H54 (cell line): ENCODE measurements at regions not wholly inside any gene's neighbourhood (a gene's known extent, or its start where the extent isn't known, plus 50 kb on each side); places are given as distances from the start of the nearest gene placed in this dataset.

Source experiments
- DNase-seq: peaks from one replicate; pipeline ENCODE4 v3.0.0; 2011; ENCODE audit warnings: low spot score, mixed read lengths; ENCODE audit not compliant: insufficient read length
- FAIRE-seq: peaks from 3 replicates; lab custom pipeline; 2011; peaks lifted over from hg19 to GRCh38; lab: Jason Lieb, UNC
- POLR2A ChIP-seq: IDR thresholded peaks from 2 replicates; pipeline ENCODE4 v1.6.1; 2011; ENCODE audit warnings: low read depth, mild to moderate bottlenecking, low read length

DNA sequence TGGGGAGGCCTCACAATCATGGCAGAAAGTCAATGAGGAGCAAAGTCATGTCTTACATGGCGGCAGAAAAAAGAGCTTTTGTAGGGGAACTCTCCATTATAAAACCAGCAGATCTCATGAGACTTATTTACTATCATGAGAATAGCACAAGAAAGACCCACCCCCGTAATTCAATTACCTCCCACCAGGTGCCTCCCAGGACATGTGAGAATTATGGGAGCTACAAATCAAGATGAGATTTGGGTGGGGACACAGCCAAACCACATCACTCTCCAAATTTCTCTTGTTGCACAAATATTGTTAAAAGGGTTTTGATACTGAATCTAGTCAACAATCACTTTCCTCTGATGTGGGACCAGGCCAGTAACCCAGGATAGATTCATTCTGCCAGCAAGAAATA is 1176.1 kb downstream of the CDH9 start:
- no peak for DNase-seq
- TF ChIP-seq POLR2A, result no peak
- no peak for FAIRE-seq

DNA sequence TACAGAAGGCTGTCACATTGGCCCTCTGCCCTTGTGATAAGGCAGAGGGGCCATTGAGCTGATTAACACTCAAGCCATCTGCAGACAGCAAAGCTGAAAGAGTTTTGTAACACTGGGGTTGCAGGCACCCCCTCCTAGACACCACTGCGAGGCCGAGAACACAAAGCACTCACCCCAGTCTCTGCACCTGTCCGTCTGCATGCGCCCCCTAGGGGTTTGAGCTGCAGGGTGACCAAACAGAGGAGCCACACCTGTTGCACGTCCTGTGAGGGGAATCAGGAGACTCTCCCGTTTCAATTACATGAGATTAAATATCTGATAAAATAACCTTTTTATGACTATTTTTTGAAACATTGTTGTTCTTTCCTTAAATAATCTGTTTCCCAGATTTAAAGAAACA is 1180.4 kb downstream of the CDH9 start:
- TF ChIP-seq POLR2A, result no peak
- DNase-seq (no peak), FAIRE-seq (no peak)

DNA sequence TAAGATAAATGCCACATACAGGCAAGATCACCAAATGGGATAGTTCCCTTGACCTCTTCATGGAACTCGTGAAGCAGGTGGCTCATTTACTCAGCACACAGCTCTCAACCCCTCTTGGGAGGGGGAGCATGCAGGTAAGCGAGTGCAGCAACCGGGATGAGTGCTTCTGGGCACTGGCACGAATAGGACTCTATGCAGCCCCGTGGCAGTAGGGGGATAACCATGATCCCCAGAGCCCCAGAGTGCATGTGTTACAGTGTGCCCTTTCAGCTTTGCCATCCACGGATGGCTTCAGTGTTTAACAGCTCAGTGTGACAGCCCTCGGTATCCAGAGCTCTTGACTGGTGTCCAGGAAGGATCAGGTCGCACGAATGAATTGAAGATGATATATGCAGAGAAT is 1187.1 kb downstream of the CDH9 start:
- FAIRE-seq (no peak), DNase-seq (no peak)
- no peak for TF ChIP-seq POLR2A

DNA sequence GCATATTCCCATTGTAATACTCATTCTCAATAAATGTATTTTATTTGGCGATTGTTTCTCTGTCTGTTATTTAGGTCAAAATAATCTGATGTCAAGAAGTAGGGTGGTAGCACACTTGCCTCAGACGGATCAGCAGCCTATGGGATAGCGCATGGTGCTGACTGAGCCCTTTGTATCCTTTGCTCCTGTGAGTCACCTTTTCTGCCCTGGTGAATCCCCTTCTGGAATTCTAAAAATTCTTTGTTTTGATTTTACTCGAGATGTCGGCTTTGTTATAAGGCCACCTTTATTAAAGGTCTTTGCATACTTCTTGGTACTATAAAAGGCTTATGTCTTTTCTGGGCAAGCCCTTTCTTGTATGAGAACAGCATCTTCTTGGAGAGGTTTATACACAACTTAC is 1187.8 kb downstream of the CDH9 start:
- FAIRE-seq, result no peak
- TF ChIP-seq POLR2A, result no peak
- DNase-seq, result peak; percentile 6

DNA sequence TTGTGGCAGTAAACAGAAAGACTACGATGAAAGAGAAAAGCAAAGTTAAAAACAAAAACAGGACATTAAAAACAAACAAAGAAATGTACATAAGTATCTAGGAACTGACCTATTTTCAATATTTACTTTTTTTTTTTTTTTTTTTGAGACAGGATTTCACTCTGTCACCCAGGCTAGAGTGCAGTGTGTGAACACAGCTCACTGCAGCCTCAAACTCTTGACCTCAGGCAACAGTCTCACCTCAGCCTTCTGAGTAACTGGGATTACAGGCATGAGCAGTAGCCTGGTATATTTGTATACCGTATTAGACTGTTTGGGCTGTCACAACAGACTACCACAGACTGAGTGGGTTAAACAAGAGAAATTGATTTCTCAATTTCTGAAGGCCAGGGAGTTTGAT is 1189.1 kb downstream of the CDH9 start:
- FAIRE-seq (no peak), DNase-seq (no peak)
- no peak for TF ChIP-seq POLR2A

DNA sequence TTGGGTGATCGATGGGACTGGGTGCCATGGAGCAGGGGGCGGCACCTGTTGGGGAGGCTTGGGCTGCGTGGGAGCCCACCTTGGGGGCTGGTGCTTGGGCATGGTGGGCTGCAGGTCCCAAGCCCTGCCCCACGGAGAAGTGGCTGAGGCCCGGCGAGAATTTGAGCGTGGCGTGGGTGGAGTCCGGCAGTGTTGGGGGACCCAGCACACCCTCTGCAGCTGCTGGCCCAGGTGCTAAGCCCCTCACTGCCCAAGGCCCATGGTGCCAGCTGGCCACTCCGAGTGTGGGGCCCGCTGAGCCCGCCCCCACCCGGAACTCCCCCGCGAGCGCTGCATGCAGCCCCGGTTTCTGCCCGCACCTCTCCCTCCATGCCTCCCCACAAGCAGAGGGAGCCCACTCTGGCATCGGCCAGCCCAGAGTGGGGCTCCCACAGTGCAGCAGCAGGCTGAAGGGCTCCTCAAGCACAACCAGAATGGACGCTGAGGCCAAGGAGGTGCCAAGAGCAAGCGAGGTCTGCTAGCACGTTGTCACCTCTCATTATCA is 1178.6 kb upstream of the CDH10 start:
- TF ChIP-seq POLR2A, result no peak
- DNase-seq (no peak), FAIRE-seq (no peak)
